Bronchial epithelial cell (primary cell): ENCODE measurements at regions not wholly inside any gene's neighbourhood (a gene's known extent, or its start where the extent isn't known, plus 50 kb on each side); places are given as distances from the start of the nearest gene placed in this dataset.

ENCODE experiments used
- DNase-seq: peaks from one replicate; pipeline ENCODE4 v3.0.0-alpha.2; 2010; ENCODE audit warnings: low read depth
- FAIRE-seq: peaks from 2 replicates; lab custom pipeline; 2011; peaks lifted over from hg19 to GRCh38; lab: Jason Lieb, UNC
- H3K27me3 ChIP-seq: 2 replicates; pipeline ENCODE4 v1.5.1; 2011; ENCODE audit warnings: low read length; ENCODE audit not compliant: control insufficient read depth, insufficient read depth
- H3K36me3 ChIP-seq: 2 replicates; pipeline ENCODE4 v1.5.1; 2011; ENCODE audit warnings: low read length; ENCODE audit not compliant: control insufficient read depth, insufficient read depth
- H3K4me3 ChIP-seq: 2 replicates; pipeline ENCODE4 v1.5.1; 2011; ENCODE audit warnings: mild to moderate bottlenecking, low read depth, low read length, control low read depth
- CTCF ChIP-seq: IDR thresholded peaks from 2 replicates; pipeline ENCODE4 v1.5.1; 2011; ENCODE audit warnings: mild to moderate bottlenecking, moderate library complexity, low read length, control low read depth, inconsistent platforms; ENCODE audit not compliant: insufficient read depth, severe bottlenecking

GRCh38 chr16:51797669-51798259, 646.7 kb upstream of the SALL1 start:
- TF ChIP-seq CTCF = no peak
- no peak for DNase-seq
- no peak for FAIRE-seq
- Histone ChIP-seq H3K4me3 (no peak overlapping the region), H3K36me3 (no peaks in the 10 kb centered on the region), H3K27me3 (no peaks in the 10 kb centered on the region)

- no peak for TF ChIP-seq CTCF
- Histone ChIP-seq H3K36me3 (no peaks in the 10 kb centered on the region), H3K27me3 (no peaks in the 10 kb centered on the region), H3K4me3 (no peak overlapping the region)
- DNase-seq (no peak), FAIRE-seq (no peak)
Measured at GRCh38 chr16:51779240-51779639, 628.2 kb upstream of the SALL1 start.

GRCh38 chr16:51773071-51773890, 622.2 kb upstream of the SALL1 start:
- TF ChIP-seq CTCF = no peak
- DNase-seq (no peak), FAIRE-seq (no peak)
- Histone ChIP-seq H3K27me3 (no peaks in the 10 kb centered on the region), H3K36me3 (no peaks in the 10 kb centered on the region), H3K4me3 (no peak overlapping the region)

GRCh38 chr16:51766739-51767138, 615.7 kb upstream of the SALL1 start:
- Histone ChIP-seq H3K36me3 (no peaks in the 10 kb centered on the region), H3K4me3 (no peak overlapping the region), H3K27me3 (no peaks in the 10 kb centered on the region)
- no peak for FAIRE-seq
- TF ChIP-seq CTCF = no peak
- no peak for DNase-seq

GRCh38 chr16:51763072-51763661, 612.1 kb upstream of the SALL1 start:
- Histone ChIP-seq H3K4me3 (no peak overlapping the region), H3K27me3 (no peaks in the 10 kb centered on the region), H3K36me3 (no peaks in the 10 kb centered on the region)
- TF ChIP-seq CTCF = no peak
- no peak for DNase-seq
- FAIRE-seq = no peak
